Loucy (cell line): ENCODE measurements at regions not wholly inside any gene's neighbourhood (a gene's known extent, or its start where the extent isn't known, plus 50 kb on each side); places are given as distances from the start of the nearest gene placed in this dataset.

Source experiments
- EZH2phosphoT487 ChIP-seq: fragments of 200-600 bp; IDR thresholded peaks from 2 replicates; pipeline ENCODE4 v1.6.1; 2018; ENCODE audit warnings: antibody characterized with exemption, mild to moderate bottlenecking, moderate library complexity, borderline replicate concordance
- TF ChIP-seq, protein P1 (sequence below): fragments of 200-600 bp; sonication (generic); conservative IDR thresholded peaks from 2 replicates; pipeline ENCODE4 v1.5.1; 2014; ENCODE audit warnings: mild to moderate bottlenecking, antibody characterized with exemption, low read length

DNA sequence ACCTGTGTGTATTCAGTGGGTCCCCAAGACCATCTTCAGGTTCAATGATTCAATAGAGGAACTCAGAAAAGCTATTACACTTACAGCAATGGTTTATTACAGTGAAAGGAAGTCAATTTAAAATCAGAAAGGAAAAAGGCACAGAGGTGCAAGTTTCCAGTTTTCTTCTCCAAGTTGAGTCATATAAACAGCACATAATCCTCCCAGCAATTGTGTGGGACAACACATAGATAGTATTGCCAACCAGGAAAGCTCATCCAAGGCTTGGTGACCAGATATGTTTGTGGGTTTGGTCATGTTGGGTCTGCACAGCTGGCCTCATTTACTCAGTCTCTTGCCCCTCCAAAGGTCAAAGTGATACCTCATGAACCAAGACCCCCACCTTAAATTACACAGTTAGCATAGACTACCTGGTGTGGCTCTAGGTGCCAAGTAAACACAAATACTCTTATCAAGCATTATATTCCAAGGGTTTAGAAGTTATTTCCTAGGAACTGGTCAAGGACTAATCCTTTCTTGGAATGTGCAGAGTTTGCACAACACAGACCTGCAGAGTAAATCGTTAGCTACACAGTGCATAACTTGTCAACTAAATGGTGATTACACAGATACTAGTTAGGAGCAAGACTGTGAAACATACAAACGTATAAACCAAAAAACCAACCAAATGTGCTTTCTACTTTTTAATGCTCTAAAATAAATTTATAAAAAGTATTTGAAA, 777.3 kb downstream of the PCDH18 start:
- TF ChIP-seq, protein P1, sequence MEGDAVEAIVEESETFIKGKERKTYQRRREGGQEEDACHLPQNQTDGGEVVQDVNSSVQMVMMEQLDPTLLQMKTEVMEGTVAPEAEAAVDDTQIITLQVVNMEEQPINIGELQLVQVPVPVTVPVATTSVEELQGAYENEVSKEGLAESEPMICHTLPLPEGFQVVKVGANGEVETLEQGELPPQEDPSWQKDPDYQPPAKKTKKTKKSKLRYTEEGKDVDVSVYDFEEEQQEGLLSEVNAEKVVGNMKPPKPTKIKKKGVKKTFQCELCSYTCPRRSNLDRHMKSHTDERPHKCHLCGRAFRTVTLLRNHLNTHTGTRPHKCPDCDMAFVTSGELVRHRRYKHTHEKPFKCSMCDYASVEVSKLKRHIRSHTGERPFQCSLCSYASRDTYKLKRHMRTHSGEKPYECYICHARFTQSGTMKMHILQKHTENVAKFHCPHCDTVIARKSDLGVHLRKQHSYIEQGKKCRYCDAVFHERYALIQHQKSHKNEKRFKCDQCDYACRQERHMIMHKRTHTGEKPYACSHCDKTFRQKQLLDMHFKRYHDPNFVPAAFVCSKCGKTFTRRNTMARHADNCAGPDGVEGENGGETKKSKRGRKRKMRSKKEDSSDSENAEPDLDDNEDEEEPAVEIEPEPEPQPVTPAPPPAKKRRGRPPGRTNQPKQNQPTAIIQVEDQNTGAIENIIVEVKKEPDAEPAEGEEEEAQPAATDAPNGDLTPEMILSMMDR, result no peak
- TF ChIP-seq EZH2phosphoT487, result no peak
